ENCODE measurements at regions not wholly inside any gene's neighbourhood (a gene's known extent, or its start where the extent isn't known, plus 50 kb on each side); places are given as distances from the start of the nearest gene placed in this dataset.

DNA sequence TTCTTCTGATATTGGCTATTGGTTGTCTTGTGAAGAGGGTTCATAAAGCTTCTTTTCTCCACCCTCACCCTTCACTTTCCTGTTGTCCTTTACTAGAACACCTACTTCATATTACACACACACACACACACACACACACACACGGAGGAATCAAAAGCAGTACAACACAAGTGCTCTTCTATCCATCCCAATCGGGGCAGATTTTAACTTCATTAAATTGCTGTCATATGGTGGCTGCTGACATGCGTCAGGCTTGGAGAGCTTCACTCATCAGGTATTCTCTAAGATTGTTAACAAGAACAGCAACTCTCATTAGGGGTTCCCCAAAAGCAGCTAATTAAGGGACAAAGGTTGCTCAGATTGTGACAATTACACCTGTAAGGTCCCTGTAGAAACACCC is 239.1 kb upstream of the MEIS2 start:
- Histone ChIP-seq H2AFZ (ENCODE audit: low read depth) (no peak overlapping the region), H3K79me2 (ENCODE audit: insufficient read depth) (no peaks in the 10 kb centered on the region), H3K4me2 (no peak overlapping the region), H3F3A (replicated peaks; ENCODE audit: insufficient read depth) (no peaks in the 10 kb centered on the region), H3K36me3 (replicated peaks in 1 of 2; ENCODE audit: control insufficient read depth in 1 of 2, insufficient read depth in 2 of 2, low read length in 1 of 2) (no peaks in the 10 kb centered on the region), H4K20me1 (ENCODE audit: insufficient read depth) (no peaks in the 10 kb centered on the region), H3K27ac (ENCODE audit: low read depth in 2 of 2, low read length in 1 of 2) (no peak overlapping the region), H3K9me2 (no peaks in the 10 kb centered on the region), H3K9ac (no peak overlapping the region), H3K27me3 (ENCODE audit: insufficient read depth) (no peaks in the 10 kb centered on the region), H3K4me1 (ENCODE audit: control insufficient read depth in 1 of 2, insufficient read depth in 2 of 2, low read depth in 1 of 2, low read length in 1 of 2) (no peaks in the 10 kb centered on the region; a peak in 1 of 4 replicates), H3K4me3 (ENCODE audit: low read depth in 2 of 2, low read length in 1 of 2) (no peak overlapping the region), H3K9me3 (no peaks in the 10 kb centered on the region)
- TF ChIP-seq CHD2 (IDR thresholded peaks at IDR 0.05; ENCODE audit: low read length, partially characterized antibody): no peak
- TF ChIP-seq GATA2 (CRISPR knock-in tag; IDR thresholded peaks at IDR 0.05): no peak
- TF ChIP-seq EP300 (IDR thresholded peaks at IDR 0.05; ENCODE audit: borderline replicate concordance in 1 of 2, low read depth in 1 of 2, low read length in 1 of 2): no peak
- no peak for TF ChIP-seq FOSL2 (IDR thresholded peaks at IDR 0.05; ENCODE audit: borderline replicate concordance, low read depth)
- TF ChIP-seq YY1 (IDR thresholded peaks at IDR 0.05; ENCODE audit: low read depth): no peak
- TF ChIP-seq FOXM1 (IDR thresholded peaks at IDR 0.05; ENCODE audit: low read depth): no peak
- no peak for TF ChIP-seq RAD21 (IDR thresholded peaks at IDR 0.05; ENCODE audit: low read length)
- TF ChIP-seq TAF1 (IDR thresholded peaks at IDR 0.05; ENCODE audit: borderline replicate concordance, low read depth, low read length): no peak
- TF ChIP-seq FOXJ3 (CRISPR knock-in tag; IDR thresholded peaks at IDR 0.05): no peak
- TF ChIP-seq POLR2AphosphoS5 (IDR thresholded peaks at IDR 0.05; ENCODE audit: low read depth, low read length): no peak
- TF ChIP-seq, protein P1, sequence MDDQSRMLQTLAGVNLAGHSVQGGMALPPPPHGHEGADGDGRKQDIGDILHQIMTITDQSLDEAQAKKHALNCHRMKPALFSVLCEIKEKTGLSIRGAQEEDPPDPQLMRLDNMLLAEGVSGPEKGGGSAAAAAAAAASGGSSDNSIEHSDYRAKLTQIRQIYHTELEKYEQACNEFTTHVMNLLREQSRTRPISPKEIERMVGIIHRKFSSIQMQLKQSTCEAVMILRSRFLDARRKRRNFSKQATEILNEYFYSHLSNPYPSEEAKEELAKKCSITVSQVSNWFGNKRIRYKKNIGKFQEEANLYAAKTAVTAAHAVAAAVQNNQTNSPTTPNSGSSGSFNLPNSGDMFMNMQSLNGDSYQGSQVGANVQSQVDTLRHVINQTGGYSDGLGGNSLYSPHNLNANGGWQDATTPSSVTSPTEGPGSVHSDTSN (IDR thresholded peaks at IDR 0.05): no peak
- TF ChIP-seq TCF12 (IDR thresholded peaks at IDR 0.05): no peak
- no peak for TF ChIP-seq RCOR1 (IDR thresholded peaks at IDR 0.05; ENCODE audit: low read length)
- TF ChIP-seq, protein P2, sequence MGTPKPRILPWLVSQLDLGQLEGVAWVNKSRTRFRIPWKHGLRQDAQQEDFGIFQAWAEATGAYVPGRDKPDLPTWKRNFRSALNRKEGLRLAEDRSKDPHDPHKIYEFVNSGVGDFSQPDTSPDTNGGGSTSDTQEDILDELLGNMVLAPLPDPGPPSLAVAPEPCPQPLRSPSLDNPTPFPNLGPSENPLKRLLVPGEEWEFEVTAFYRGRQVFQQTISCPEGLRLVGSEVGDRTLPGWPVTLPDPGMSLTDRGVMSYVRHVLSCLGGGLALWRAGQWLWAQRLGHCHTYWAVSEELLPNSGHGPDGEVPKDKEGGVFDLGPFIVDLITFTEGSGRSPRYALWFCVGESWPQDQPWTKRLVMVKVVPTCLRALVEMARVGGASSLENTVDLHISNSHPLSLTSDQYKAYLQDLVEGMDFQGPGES (IDR thresholded peaks at IDR 0.05; ENCODE audit: low read depth, low read length): no peak
- CTCF ChIA-PET: interaction anchor here (0.6 kb wide), 1 partner anchor 455 kb away, joined by 4 read pairs; no protein-coding TSS in a partner anchor
- POLR2A ChIA-PET: no interaction called here
- no peak for DNase-seq
- WGBS (ENCODE audit: low lambda C conversion rate): 70% methylated on average over 3 of the region's 3 CpGs

DNA sequence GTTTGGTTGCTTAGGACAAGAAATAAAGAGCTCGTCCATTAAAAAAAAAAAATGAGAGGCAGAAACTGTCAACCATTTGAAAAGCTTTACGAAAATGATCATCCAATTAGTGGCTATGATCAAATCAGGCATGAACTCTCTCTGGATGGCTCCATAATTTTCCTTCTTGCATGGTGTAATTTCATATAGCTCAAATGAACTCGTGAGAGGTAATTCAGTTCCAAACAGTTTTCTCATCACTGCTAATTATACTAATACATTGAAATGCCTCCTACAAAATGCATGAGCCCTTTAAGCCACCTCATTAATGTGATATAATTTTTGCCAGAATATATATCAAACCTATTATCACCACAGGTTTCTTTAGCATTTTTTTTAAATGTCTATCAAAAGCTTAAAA is 239.5 kb upstream of the MEIS2 start:
- no peak overlapping the region for H3K27ac ChIP-seq (ENCODE audit: low read depth in 2 of 2, low read length in 1 of 2)
- 66% methylated on average over 3 of the region's 3 CpGs for whole genome bisulfite sequencing (ENCODE audit: low lambda C conversion rate)
- H3K9me3 ChIP-seq: no peaks in the 10 kb centered on the region
- ChIA-PET POLR2A (no interaction called here), CTCF (interaction anchor here (0.6 kb wide), 1 partner anchor 454 kb away, joined by 4 read pairs; no protein-coding TSS in a partner anchor)
- H3K4me3 ChIP-seq (ENCODE audit: low read depth in 2 of 2, low read length in 1 of 2): no peak overlapping the region
- no peaks in the 10 kb centered on the region for H3K36me3 ChIP-seq (replicated peaks in 1 of 2; ENCODE audit: control insufficient read depth in 1 of 2, insufficient read depth in 2 of 2, low read length in 1 of 2)
- no peaks in the 10 kb centered on the region for H3K79me2 ChIP-seq (ENCODE audit: insufficient read depth)
- no peak overlapping the region for H3K4me2 ChIP-seq
- no peaks in the 10 kb centered on the region for H4K20me1 ChIP-seq (ENCODE audit: insufficient read depth)
- H3K27me3 ChIP-seq (ENCODE audit: insufficient read depth): no peaks in the 10 kb centered on the region
- H3K9ac ChIP-seq: no peak overlapping the region
- no peaks in the 10 kb centered on the region for H3F3A ChIP-seq (replicated peaks; ENCODE audit: insufficient read depth)
- DNase-seq: no peak
- H3K4me1 ChIP-seq (ENCODE audit: control insufficient read depth in 1 of 2, insufficient read depth in 2 of 2, low read depth in 1 of 2, low read length in 1 of 2): no peaks in the 10 kb centered on the region; a peak in 1 of 4 replicates
- no peaks in the 10 kb centered on the region for H3K9me2 ChIP-seq
- no peak overlapping the region for H2AFZ ChIP-seq (ENCODE audit: low read depth)
- TF ChIP-seq MEF2A (IDR thresholded peaks at IDR 0.05; ENCODE audit: borderline replicate concordance, low read depth) (no peak), JUND (IDR thresholded peaks at IDR 0.05) (no peak), SIN3A (IDR thresholded peaks at IDR 0.05; ENCODE audit: borderline replicate concordance, low read depth, low read length) (no peak), RFX5 (IDR thresholded peaks at IDR 0.05; ENCODE audit: low read length) (no peak), SMC3 (IDR thresholded peaks at IDR 0.05; ENCODE audit: low read depth, low read length) (no peak), GATA2 (CRISPR knock-in tag; IDR thresholded peaks at IDR 0.05) (no peak), NFIC (IDR thresholded peaks at IDR 0.05; ENCODE audit: borderline replicate concordance) (no peak), CHD2 (IDR thresholded peaks at IDR 0.05; ENCODE audit: low read length, partially characterized antibody) (no peak), NRF1 (IDR thresholded peaks at IDR 0.05; ENCODE audit: low read depth, low read length) (no peak), RAD21 (IDR thresholded peaks at IDR 0.05; ENCODE audit: low read length) (no peak), FOSL2 (IDR thresholded peaks at IDR 0.05; ENCODE audit: borderline replicate concordance, low read depth) (no peak)
- TF ChIP-seq, protein P2 (IDR thresholded peaks at IDR 0.05; ENCODE audit: low read depth, low read length): no peak
- TF ChIP-seq, protein P3, sequence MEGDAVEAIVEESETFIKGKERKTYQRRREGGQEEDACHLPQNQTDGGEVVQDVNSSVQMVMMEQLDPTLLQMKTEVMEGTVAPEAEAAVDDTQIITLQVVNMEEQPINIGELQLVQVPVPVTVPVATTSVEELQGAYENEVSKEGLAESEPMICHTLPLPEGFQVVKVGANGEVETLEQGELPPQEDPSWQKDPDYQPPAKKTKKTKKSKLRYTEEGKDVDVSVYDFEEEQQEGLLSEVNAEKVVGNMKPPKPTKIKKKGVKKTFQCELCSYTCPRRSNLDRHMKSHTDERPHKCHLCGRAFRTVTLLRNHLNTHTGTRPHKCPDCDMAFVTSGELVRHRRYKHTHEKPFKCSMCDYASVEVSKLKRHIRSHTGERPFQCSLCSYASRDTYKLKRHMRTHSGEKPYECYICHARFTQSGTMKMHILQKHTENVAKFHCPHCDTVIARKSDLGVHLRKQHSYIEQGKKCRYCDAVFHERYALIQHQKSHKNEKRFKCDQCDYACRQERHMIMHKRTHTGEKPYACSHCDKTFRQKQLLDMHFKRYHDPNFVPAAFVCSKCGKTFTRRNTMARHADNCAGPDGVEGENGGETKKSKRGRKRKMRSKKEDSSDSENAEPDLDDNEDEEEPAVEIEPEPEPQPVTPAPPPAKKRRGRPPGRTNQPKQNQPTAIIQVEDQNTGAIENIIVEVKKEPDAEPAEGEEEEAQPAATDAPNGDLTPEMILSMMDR (IDR thresholded peaks at IDR 0.05): no peak
- TF ChIP-seq, protein P1 (IDR thresholded peaks at IDR 0.05): no peak
- TF ChIP-seq, protein P4, sequence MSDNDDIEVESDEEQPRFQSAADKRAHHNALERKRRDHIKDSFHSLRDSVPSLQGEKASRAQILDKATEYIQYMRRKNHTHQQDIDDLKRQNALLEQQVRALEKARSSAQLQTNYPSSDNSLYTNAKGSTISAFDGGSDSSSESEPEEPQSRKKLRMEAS (IDR thresholded peaks at IDR 0.05; ENCODE audit: low read depth): no peak

Measured in SK-N-SH (cell line).